H9 (cell line): ENCODE measurements at regions not wholly inside any gene's neighbourhood (a gene's known extent, or its start where the extent isn't known, plus 50 kb on each side); places are given as distances from the start of the nearest gene placed in this dataset.

Experiments
- DNase-seq: peaks from one replicate; pipeline ENCODE4 v3.0.0-alpha.2; 2017
- H2AFZ ChIP-seq: one replicate; pipeline ENCODE4 v1.6.1; 2013; ENCODE audit warnings: mild to moderate bottlenecking, low read length, control low read depth, moderate library complexity
- H2AK5ac ChIP-seq: 2 replicates; pipeline ENCODE4 v1.6.1; 2013; ENCODE audit warnings: low read length, control low read depth, mixed read lengths; ENCODE audit not compliant: insufficient read length
- H2BK120ac ChIP-seq: one replicate; pipeline ENCODE4 v1.6.1; 2013; ENCODE audit warnings: low read depth, mild to moderate bottlenecking, low read length, control low read depth, inconsistent platforms; ENCODE audit not compliant: poor library complexity, severe bottlenecking
- H2BK12ac ChIP-seq: 2 replicates; pipeline ENCODE4 v1.6.1; 2013; ENCODE audit warnings: low read length, control low read depth, mixed read lengths, low read depth; ENCODE audit not compliant: insufficient read length
- H2BK15ac ChIP-seq: 2 replicates; pipeline ENCODE4 v1.6.1; 2013; ENCODE audit warnings: low read depth, low read length, control low read depth
- H2BK20ac ChIP-seq: one replicate; pipeline ENCODE4 v1.6.1; 2013; ENCODE audit warnings: low read depth, mild to moderate bottlenecking, low read length, control low read depth, inconsistent platforms; ENCODE audit not compliant: poor library complexity, severe bottlenecking
- H2BK5ac ChIP-seq: 2 replicates; pipeline ENCODE4 v1.6.1; 2013; ENCODE audit warnings: low read length, control low read depth, mixed read lengths; ENCODE audit not compliant: insufficient read length
- H3K14ac ChIP-seq: 2 replicates; pipeline ENCODE4 v1.6.1; 2013; ENCODE audit warnings: low read length, control low read depth; ENCODE audit not compliant: insufficient read depth
- H3K18ac ChIP-seq: 2 replicates; pipeline ENCODE4 v1.6.1; 2013; ENCODE audit warnings: low read depth, mild to moderate bottlenecking, mixed read lengths, low read length, control low read depth; ENCODE audit not compliant: insufficient read length
- H3K23ac ChIP-seq: 2 replicates; pipeline ENCODE4 v1.6.1; 2013; ENCODE audit warnings: low read length, control low read depth, mixed read lengths, low read depth; ENCODE audit not compliant: insufficient read length
- H3K23me2 ChIP-seq: 2 replicates; pipeline ENCODE4 v1.6.1; 2013; ENCODE audit warnings: low read depth, mild to moderate bottlenecking, mixed read lengths, low read length, control low read depth; ENCODE audit not compliant: insufficient read length, poor library complexity, severe bottlenecking
- H3K27ac ChIP-seq: 2 replicates; pipeline ENCODE4 v1.5.1; 2013; ENCODE audit warnings: low read length, control low read depth, mixed read lengths, low read depth; ENCODE audit not compliant: insufficient read length
- H3K27me3 ChIP-seq: 2 replicates; pipeline ENCODE4 v1.6.1; 2013; ENCODE audit warnings: low read length, control low read depth, inconsistent platforms; ENCODE audit not compliant: insufficient read depth
- H3K4ac ChIP-seq: 2 replicates; pipeline ENCODE4 v1.6.1; 2013; ENCODE audit warnings: low read depth, mild to moderate bottlenecking, control low read depth, inconsistent platforms, low read length, moderate library complexity
- H3K4me1 ChIP-seq: 2 replicates; pipeline ENCODE4 v1.6.1; 2013; ENCODE audit warnings: low read length, control low read depth, inconsistent platforms; ENCODE audit not compliant: insufficient read depth
- H3K4me2 ChIP-seq: 2 replicates; pipeline ENCODE4 v1.6.1; 2013; ENCODE audit warnings: low read length, control low read depth, mixed read lengths; ENCODE audit not compliant: insufficient read length, insufficient read depth
- H3K56ac ChIP-seq: 2 replicates; pipeline ENCODE4 v1.6.1; 2013; ENCODE audit warnings: low read depth, mild to moderate bottlenecking, mixed read lengths, low read length, control low read depth; ENCODE audit not compliant: insufficient read length
- H3K79me1 ChIP-seq: 2 replicates; pipeline ENCODE4 v1.6.1; 2013; ENCODE audit warnings: low read depth, mild to moderate bottlenecking, moderate library complexity, low read length, control low read depth, inconsistent platforms; ENCODE audit not compliant: insufficient read depth, poor library complexity, severe bottlenecking
- H3K79me2 ChIP-seq: 2 replicates; pipeline ENCODE4 v1.6.1; 2013; ENCODE audit warnings: low read length, control low read depth, inconsistent platforms; ENCODE audit not compliant: insufficient read depth
- H3K9ac ChIP-seq: 2 replicates; pipeline ENCODE4 v1.6.1; 2013; ENCODE audit warnings: low read length, control low read depth, mixed read lengths; ENCODE audit not compliant: insufficient read length; ENCODE audit errors: extremely low read depth
- H3K9me3 ChIP-seq: one replicate; pipeline ENCODE4 v1.6.1; 2013; ENCODE audit warnings: low read depth, low read length, inconsistent platforms; ENCODE audit not compliant: control insufficient read depth
- H3T11ph ChIP-seq: one replicate; pipeline ENCODE4 v1.6.1; 2013; ENCODE audit warnings: mild to moderate bottlenecking, low read length, control low read depth, inconsistent platforms
- H4K20me1 ChIP-seq: one replicate; pipeline ENCODE4 v1.6.1; 2013; ENCODE audit not compliant: control insufficient read depth, insufficient read length, insufficient read depth
- H4K5ac ChIP-seq: 2 replicates; pipeline ENCODE4 v1.6.1; 2013; ENCODE audit warnings: low read depth, mild to moderate bottlenecking, mixed read lengths, low read length, control low read depth; ENCODE audit not compliant: insufficient read length
- H4K8ac ChIP-seq: replicated peaks from 2 replicates; pipeline ENCODE4 v1.6.1; 2013; ENCODE audit warnings: low read length, control low read depth, mixed read lengths, low read depth; ENCODE audit not compliant: insufficient read length
- H4K91ac ChIP-seq: 2 replicates; pipeline ENCODE4 v1.6.1; 2013; ENCODE audit warnings: low read depth, mild to moderate bottlenecking, moderate library complexity, mixed read lengths, low read length, control low read depth; ENCODE audit not compliant: insufficient read length
- H3K27ac Mint-ChIP-seq, 3 experiments: 2 replicates in 2 of 3; 3 replicates in 1 of 3; pipeline ENCODE4 v1.8.0; 2020 to 2021; ENCODE audit warnings: mixed read lengths in 3 of 3, mild to moderate bottlenecking in 1 of 3, moderate library complexity in 1 of 3
- H3K27me3 Mint-ChIP-seq: 2 replicates; pipeline ENCODE4 v1.8.0; 2021; ENCODE audit warnings: low read depth, mild to moderate bottlenecking, moderate library complexity, mixed read lengths
- H3K36me3 Mint-ChIP-seq, 3 experiments: 2 replicates in 2 of 3; 3 replicates in 1 of 3; pipeline ENCODE4 v1.8.0; 2020 to 2021; ENCODE audit warnings: low read depth in 3 of 3, mixed read lengths in 3 of 3; ENCODE audit not compliant: insufficient read depth in 1 of 3
- H3K4me1 Mint-ChIP-seq, 2 experiments: 2 replicates each; pipeline ENCODE4 v1.8.0; 2020; ENCODE audit warnings: mixed read lengths in 2 of 2
- H3K4me3 Mint-ChIP-seq, 2 experiments: 2 replicates in 1 of 2; 3 replicates in 1 of 2; pipeline ENCODE4 v1.8.0; 2020 to 2021; ENCODE audit warnings: mild to moderate bottlenecking in 2 of 2, mixed read lengths in 2 of 2, moderate library complexity in 1 of 2
- H3K9me3 Mint-ChIP-seq, 2 experiments: 2 replicates in 1 of 2; 3 replicates in 1 of 2; pipeline ENCODE4 v1.8.0; 2020; ENCODE audit warnings: mild to moderate bottlenecking in 2 of 2, mixed read lengths in 2 of 2, moderate library complexity in 1 of 2
- WGBS: extraction: QIAGEN DNeasy Blood & Tissue Kit; methylation state at CpG from one replicate; pipeline ENCODE4 v1.1.7; 2013; ENCODE audit warnings: missing lambda C conversion rate, low lambda C conversion rate, mixed read lengths; ENCODE audit not compliant: insufficient read length; ENCODE audit errors: extremely low coverage; 5-methylcytosine and 5-hydroxymethylcytosine counted together
- TF ChIP-seq, protein P1 (sequence below): fragments of 200-600 bp; sonication (generic); conservative IDR thresholded peaks from 3 replicates; pipeline ENCODE4 v1.8.0; 2021; ENCODE audit warnings: antibody characterized with exemption, mild to moderate bottlenecking

DNA sequence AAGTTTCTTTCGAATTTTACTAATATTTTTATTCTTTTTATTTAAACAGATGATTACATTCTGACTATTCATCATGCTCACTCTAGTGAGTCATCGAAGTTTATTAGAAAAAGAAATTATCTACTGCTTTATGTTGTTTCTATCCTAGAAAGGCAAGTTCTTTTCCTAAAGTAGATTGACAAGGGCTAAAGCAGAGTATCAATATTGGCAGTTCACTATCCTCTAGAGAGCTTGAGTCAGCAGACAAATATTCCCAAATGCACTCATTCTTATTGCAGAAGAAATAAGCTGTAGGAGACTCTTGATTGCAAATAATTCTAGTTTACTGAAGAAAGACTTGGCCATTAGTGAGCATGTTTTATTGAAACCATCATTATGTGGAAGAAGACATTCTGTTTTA is 911.8 kb downstream of the CENPC start:
- Histone ChIP-seq H3K23me2 (no peaks in the 10 kb centered on the region), H3K4ac (no peak overlapping the region), H4K91ac (no peak overlapping the region), H3K14ac (no peak overlapping the region), H2BK12ac (no peak overlapping the region), H3K18ac (no peak overlapping the region), H4K20me1 (no peaks in the 10 kb centered on the region), H4K8ac (no peak overlapping the region), H3K79me2 (no peaks in the 10 kb centered on the region), H3K9ac (no peak overlapping the region), H4K5ac (no peak overlapping the region), H3K79me1 (no peaks in the 10 kb centered on the region), H3K27ac (no peak overlapping the region), H2BK5ac (no peak overlapping the region), H3K4me1 (no peaks in the 10 kb centered on the region), H3K23ac (no peak overlapping the region), H2AFZ (no peak overlapping the region), H2BK20ac (no peak overlapping the region), H2BK15ac (no peak overlapping the region), H3T11ph (no peak overlapping the region), H3K27me3 (no peaks in the 10 kb centered on the region), H2AK5ac (no peak overlapping the region), H3K4me2 (no peak overlapping the region), H2BK120ac (no peak overlapping the region), H3K56ac (no peak overlapping the region), H3K9me3 (no peaks in the 10 kb centered on the region)
- Mint-ChIP-seq H3K36me3 (no peaks in the 10 kb centered on the region), H3K4me1 (peaks cover 4 to 9% of the 10 kb centered on the region in 2 experiments; a peak in 2 of 4 replicates), H3K27me3 (no peaks in the 10 kb centered on the region), H3K4me3 (no peak overlapping the region), H3K9me3 (no peaks in the 10 kb centered on the region), H3K27ac (no peak overlapping the region)
- no CpG with 5 or more reads among the region's 2 CpGs for WGBS
- TF ChIP-seq, protein P1, sequence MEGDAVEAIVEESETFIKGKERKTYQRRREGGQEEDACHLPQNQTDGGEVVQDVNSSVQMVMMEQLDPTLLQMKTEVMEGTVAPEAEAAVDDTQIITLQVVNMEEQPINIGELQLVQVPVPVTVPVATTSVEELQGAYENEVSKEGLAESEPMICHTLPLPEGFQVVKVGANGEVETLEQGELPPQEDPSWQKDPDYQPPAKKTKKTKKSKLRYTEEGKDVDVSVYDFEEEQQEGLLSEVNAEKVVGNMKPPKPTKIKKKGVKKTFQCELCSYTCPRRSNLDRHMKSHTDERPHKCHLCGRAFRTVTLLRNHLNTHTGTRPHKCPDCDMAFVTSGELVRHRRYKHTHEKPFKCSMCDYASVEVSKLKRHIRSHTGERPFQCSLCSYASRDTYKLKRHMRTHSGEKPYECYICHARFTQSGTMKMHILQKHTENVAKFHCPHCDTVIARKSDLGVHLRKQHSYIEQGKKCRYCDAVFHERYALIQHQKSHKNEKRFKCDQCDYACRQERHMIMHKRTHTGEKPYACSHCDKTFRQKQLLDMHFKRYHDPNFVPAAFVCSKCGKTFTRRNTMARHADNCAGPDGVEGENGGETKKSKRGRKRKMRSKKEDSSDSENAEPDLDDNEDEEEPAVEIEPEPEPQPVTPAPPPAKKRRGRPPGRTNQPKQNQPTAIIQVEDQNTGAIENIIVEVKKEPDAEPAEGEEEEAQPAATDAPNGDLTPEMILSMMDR, result no peak
- no peak for DNase-seq
